H54 (cell line): ENCODE measurements at regions not wholly inside any gene's neighbourhood (a gene's known extent, or its start where the extent isn't known, plus 50 kb on each side); places are given as distances from the start of the nearest gene placed in this dataset.
"Not testable (repeated sequence)": the region's sequence is repeated elsewhere in the genome, so short reads cannot be mapped to it uniquely, and the experiment has no call there.

Experiments
- DNase-seq: peaks from one replicate; pipeline ENCODE4 v3.0.0; 2011; ENCODE audit warnings: low spot score, mixed read lengths; ENCODE audit not compliant: insufficient read length
- FAIRE-seq: peaks from 3 replicates; lab custom pipeline; 2011; peaks lifted over from hg19 to GRCh38; lab: Jason Lieb, UNC
- POLR2A ChIP-seq: IDR thresholded peaks from 2 replicates; pipeline ENCODE4 v1.6.1; 2011; ENCODE audit warnings: low read depth, mild to moderate bottlenecking, low read length

GRCh38 chr5:88058625-88059024 is 210.0 kb downstream of the TMEM161B start:
- TF ChIP-seq POLR2A, result no peak
- FAIRE-seq (no peak), DNase-seq (no peak)

GRCh38 chr5:88052468-88052867 is 216.2 kb downstream of the TMEM161B start:
- FAIRE-seq, DNase-seq: not testable (repeated sequence)

- TF ChIP-seq POLR2A, result no peak
- FAIRE-seq (no peak), DNase-seq (no peak)
These were observed 217.5 kb downstream of the TMEM161B start for GRCh38 chr5:88051148-88051547.

GRCh38 chr5:88049737-88050136 is 218.9 kb downstream of the TMEM161B start:
- DNase-seq (no peak), FAIRE-seq (no peak)
- TF ChIP-seq POLR2A, result no peak

- TF ChIP-seq POLR2A, result no peak
- DNase-seq (no peak), FAIRE-seq (no peak)
These were observed 219.5 kb downstream of the TMEM161B start for GRCh38 chr5:88049156-88049555.

GRCh38 chr5:88045931-88046461 is 222.6 kb downstream of the TMEM161B start:
- no peak for FAIRE-seq
- no peak for TF ChIP-seq POLR2A
- DNase-seq, result no peak

- TF ChIP-seq POLR2A, result no peak
- no peak for DNase-seq
- no peak for FAIRE-seq
These were observed 223.5 kb downstream of the TMEM161B start for GRCh38 chr5:88045165-88045564.

- DNase-seq (no peak), FAIRE-seq (no peak)
- TF ChIP-seq POLR2A, result no peak
These were observed 234.1 kb downstream of the TMEM161B start for GRCh38 chr5:88034520-88034919.

GRCh38 chr5:88033191-88033590 is 235.5 kb downstream of the TMEM161B start:
- no peak for FAIRE-seq
- no peak for DNase-seq
- TF ChIP-seq POLR2A, result no peak

- no peak for TF ChIP-seq POLR2A
- FAIRE-seq (no peak), DNase-seq (no peak)
These were observed 239.6 kb downstream of the TMEM161B start for GRCh38 chr5:88029011-88029410.

- DNase-seq (no peak), FAIRE-seq (no peak)
- no peak for TF ChIP-seq POLR2A
These were observed 247.5 kb downstream of the TMEM161B start for GRCh38 chr5:88021141-88021540.

- FAIRE-seq, DNase-seq: not testable (repeated sequence)
These were observed 253.7 kb downstream of the TMEM161B start for GRCh38 chr5:88014984-88015383.

- no peak for TF ChIP-seq POLR2A
- FAIRE-seq (no peak), DNase-seq (no peak)
These were observed 267.8 kb downstream of the TMEM161B start for GRCh38 chr5:88000877-88001276.

GRCh38 chr5:87997662-87998061 is 271.0 kb downstream of the TMEM161B start:
- no peak for FAIRE-seq
- TF ChIP-seq POLR2A, result no peak
- no peak for DNase-seq

- no peak for TF ChIP-seq POLR2A
- FAIRE-seq (no peak), DNase-seq (no peak)
These were observed 302.4 kb downstream of the TMEM161B start for GRCh38 chr5:87966213-87966612.

- TF ChIP-seq POLR2A, result no peak
- FAIRE-seq, result no peak
- no peak for DNase-seq
These were observed 314.5 kb downstream of the TMEM161B start for GRCh38 chr5:87954121-87954520.

GRCh38 chr5:87951661-87952060 is 317.0 kb downstream of the TMEM161B start:
- no peak for TF ChIP-seq POLR2A
- DNase-seq (no peak), FAIRE-seq (no peak)
